ENCODE measurements at regions not wholly inside any gene's neighbourhood (a gene's known extent, or its start where the extent isn't known, plus 50 kb on each side); places are given as distances from the start of the nearest gene placed in this dataset.

DNA sequence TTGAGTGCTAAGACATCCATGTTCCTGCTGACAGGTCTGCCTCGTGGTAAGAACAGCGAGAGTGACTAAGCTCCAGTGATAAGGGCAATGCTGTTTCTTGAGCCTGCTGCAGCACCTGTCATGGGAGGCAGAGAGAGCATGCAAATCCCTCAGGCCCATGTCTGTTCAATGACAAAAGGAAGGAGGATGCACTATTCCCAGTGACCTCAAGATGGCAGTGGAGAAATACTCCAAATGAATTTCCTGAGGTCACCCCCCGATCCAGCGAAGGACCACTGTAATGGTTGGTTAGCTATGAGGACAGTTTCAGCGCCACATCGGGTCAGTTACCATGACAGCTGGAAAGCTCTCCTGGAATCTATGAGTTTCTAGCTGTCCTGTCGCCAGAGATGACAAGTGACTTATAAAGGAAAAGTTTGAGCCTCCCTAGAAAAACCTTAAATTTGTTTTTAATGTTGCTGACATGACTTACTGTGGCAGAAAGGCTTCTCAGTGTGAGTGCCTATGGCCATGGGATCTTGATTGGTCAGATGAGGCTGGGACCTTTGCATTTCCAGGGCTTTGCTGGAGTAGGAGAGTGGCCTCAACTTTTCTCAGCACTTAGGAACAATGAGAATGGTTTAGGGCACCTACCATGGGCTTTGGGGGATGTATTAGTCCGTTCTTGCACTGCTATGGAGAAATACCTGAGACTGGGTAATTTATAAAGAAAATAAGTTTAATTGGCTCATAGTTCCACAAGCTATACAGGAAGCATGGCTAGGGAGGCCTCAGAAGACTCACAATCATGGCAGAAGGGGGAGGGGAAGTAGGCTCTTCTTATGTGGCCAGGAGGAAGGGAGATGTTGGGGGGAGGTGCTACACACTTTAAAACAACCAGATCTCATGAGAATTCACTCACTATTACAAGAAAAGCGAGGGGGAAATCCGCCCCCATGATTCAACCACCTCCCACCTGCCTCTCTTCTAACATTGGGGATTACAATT, 88.0 kb upstream of the TMEM260 start:
- peaks cover 2 to 4% of the 10 kb centered on the region in 2 experiments; a peak in 2 of 4 replicates for H3K4me1 ChIP-seq (ENCODE audit: control insufficient read depth in 1 of 2, insufficient read depth in 2 of 2, low read depth in 1 of 2, low read length in 1 of 2)
- no peaks in the 10 kb centered on the region for H3K9me3 ChIP-seq
- H4K20me1 ChIP-seq (ENCODE audit: insufficient read depth): no peaks in the 10 kb centered on the region
- peaks cover 12% of the 10 kb centered on the region; the same call in 1 of the 2 replicates for H3K27me3 ChIP-seq (ENCODE audit: insufficient read depth)
- H3K4me3 ChIP-seq (ENCODE audit: low read depth in 2 of 2, low read length in 1 of 2): no peak overlapping the region; a peak in 1 of 4 replicates
- H3K9ac ChIP-seq: no peak overlapping the region
- DNase-seq: peak; percentile 39
- no peaks in the 10 kb centered on the region for H3K79me2 ChIP-seq (ENCODE audit: insufficient read depth)
- H2AFZ ChIP-seq (ENCODE audit: low read depth): no peak overlapping the region
- no peaks in the 10 kb centered on the region for H3K36me3 ChIP-seq (replicated peaks in 1 of 2; ENCODE audit: control insufficient read depth in 1 of 2, insufficient read depth in 2 of 2, low read length in 1 of 2)
- TF ChIP-seq SMC3 (IDR thresholded peaks at IDR 0.05; ENCODE audit: low read depth, low read length): peak; percentile 62
- no peak for TF ChIP-seq FOXJ3 (CRISPR knock-in tag; IDR thresholded peaks at IDR 0.05)
- TF ChIP-seq, protein P1, sequence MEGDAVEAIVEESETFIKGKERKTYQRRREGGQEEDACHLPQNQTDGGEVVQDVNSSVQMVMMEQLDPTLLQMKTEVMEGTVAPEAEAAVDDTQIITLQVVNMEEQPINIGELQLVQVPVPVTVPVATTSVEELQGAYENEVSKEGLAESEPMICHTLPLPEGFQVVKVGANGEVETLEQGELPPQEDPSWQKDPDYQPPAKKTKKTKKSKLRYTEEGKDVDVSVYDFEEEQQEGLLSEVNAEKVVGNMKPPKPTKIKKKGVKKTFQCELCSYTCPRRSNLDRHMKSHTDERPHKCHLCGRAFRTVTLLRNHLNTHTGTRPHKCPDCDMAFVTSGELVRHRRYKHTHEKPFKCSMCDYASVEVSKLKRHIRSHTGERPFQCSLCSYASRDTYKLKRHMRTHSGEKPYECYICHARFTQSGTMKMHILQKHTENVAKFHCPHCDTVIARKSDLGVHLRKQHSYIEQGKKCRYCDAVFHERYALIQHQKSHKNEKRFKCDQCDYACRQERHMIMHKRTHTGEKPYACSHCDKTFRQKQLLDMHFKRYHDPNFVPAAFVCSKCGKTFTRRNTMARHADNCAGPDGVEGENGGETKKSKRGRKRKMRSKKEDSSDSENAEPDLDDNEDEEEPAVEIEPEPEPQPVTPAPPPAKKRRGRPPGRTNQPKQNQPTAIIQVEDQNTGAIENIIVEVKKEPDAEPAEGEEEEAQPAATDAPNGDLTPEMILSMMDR (IDR thresholded peaks at IDR 0.05): peak; percentile 76
- no peak for TF ChIP-seq CHD2 (IDR thresholded peaks at IDR 0.05; ENCODE audit: low read length, partially characterized antibody)
- 0 out of 2 replicates have a peak, but pooled peaks have one; percentile 24 for TF ChIP-seq MXI1 (IDR thresholded peaks at IDR 0.05; ENCODE audit: low read depth, low read length)
- no peak for TF ChIP-seq RCOR1 (IDR thresholded peaks at IDR 0.05; ENCODE audit: low read length)
- TF ChIP-seq TEAD4 (IDR thresholded peaks at IDR 0.05; ENCODE audit: borderline replicate concordance, insufficient read depth): no peak
- TF ChIP-seq GABPA (IDR thresholded peaks at IDR 0.05; ENCODE audit: low read depth): no peak
- no peak for TF ChIP-seq RFX5 (IDR thresholded peaks at IDR 0.05; ENCODE audit: low read length)
- TF ChIP-seq TCF12 (IDR thresholded peaks at IDR 0.05): no peak
- no peak for TF ChIP-seq EP300 (IDR thresholded peaks at IDR 0.05; ENCODE audit: borderline replicate concordance in 1 of 2, low read depth in 1 of 2, low read length in 1 of 2)
- no peak for TF ChIP-seq JUND (IDR thresholded peaks at IDR 0.05)
- peak; percentile 69 for TF ChIP-seq RAD21 (IDR thresholded peaks at IDR 0.05; ENCODE audit: low read length)
- TF ChIP-seq EZH2phosphoT487 (IDR thresholded peaks at IDR 0.05; ENCODE audit: borderline replicate concordance, low read depth): no peak
- no peak for TF ChIP-seq ELF1 (IDR thresholded peaks at IDR 0.05)
- TF ChIP-seq, protein P2, sequence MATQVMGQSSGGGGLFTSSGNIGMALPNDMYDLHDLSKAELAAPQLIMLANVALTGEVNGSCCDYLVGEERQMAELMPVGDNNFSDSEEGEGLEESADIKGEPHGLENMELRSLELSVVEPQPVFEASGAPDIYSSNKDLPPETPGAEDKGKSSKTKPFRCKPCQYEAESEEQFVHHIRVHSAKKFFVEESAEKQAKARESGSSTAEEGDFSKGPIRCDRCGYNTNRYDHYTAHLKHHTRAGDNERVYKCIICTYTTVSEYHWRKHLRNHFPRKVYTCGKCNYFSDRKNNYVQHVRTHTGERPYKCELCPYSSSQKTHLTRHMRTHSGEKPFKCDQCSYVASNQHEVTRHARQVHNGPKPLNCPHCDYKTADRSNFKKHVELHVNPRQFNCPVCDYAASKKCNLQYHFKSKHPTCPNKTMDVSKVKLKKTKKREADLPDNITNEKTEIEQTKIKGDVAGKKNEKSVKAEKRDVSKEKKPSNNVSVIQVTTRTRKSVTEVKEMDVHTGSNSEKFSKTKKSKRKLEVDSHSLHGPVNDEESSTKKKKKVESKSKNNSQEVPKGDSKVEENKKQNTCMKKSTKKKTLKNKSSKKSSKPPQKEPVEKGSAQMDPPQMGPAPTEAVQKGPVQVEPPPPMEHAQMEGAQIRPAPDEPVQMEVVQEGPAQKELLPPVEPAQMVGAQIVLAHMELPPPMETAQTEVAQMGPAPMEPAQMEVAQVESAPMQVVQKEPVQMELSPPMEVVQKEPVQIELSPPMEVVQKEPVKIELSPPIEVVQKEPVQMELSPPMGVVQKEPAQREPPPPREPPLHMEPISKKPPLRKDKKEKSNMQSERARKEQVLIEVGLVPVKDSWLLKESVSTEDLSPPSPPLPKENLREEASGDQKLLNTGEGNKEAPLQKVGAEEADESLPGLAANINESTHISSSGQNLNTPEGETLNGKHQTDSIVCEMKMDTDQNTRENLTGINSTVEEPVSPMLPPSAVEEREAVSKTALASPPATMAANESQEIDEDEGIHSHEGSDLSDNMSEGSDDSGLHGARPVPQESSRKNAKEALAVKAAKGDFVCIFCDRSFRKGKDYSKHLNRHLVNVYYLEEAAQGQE (IDR thresholded peaks at IDR 0.05; ENCODE audit: low read depth, low read length): no peak
- TF ChIP-seq MEF2A (IDR thresholded peaks at IDR 0.05; ENCODE audit: borderline replicate concordance, low read depth): no peak
- TF ChIP-seq RXRA (IDR thresholded peaks at IDR 0.05; ENCODE audit: borderline replicate concordance, low read depth): no peak
- TF ChIP-seq, protein P3, sequence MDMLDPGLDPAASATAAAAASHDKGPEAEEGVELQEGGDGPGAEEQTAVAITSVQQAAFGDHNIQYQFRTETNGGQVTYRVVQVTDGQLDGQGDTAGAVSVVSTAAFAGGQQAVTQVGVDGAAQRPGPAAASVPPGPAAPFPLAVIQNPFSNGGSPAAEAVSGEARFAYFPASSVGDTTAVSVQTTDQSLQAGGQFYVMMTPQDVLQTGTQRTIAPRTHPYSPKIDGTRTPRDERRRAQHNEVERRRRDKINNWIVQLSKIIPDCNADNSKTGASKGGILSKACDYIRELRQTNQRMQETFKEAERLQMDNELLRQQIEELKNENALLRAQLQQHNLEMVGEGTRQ (IDR thresholded peaks at IDR 0.05; ENCODE audit: borderline replicate concordance, low read depth, low read length): no peak
- TF ChIP-seq, protein P4, sequence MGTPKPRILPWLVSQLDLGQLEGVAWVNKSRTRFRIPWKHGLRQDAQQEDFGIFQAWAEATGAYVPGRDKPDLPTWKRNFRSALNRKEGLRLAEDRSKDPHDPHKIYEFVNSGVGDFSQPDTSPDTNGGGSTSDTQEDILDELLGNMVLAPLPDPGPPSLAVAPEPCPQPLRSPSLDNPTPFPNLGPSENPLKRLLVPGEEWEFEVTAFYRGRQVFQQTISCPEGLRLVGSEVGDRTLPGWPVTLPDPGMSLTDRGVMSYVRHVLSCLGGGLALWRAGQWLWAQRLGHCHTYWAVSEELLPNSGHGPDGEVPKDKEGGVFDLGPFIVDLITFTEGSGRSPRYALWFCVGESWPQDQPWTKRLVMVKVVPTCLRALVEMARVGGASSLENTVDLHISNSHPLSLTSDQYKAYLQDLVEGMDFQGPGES (IDR thresholded peaks at IDR 0.05; ENCODE audit: low read depth, low read length): no peak
- no peak for TF ChIP-seq TAF1 (IDR thresholded peaks at IDR 0.05; ENCODE audit: borderline replicate concordance, low read depth, low read length)
- TF ChIP-seq SIN3A (IDR thresholded peaks at IDR 0.05; ENCODE audit: borderline replicate concordance, low read depth, low read length): no peak
- TF ChIP-seq NFIC (IDR thresholded peaks at IDR 0.05; ENCODE audit: borderline replicate concordance): no peak
- peak overlapping the region; percentile 66 for H3K4me2 ChIP-seq
- WGBS (ENCODE audit: low lambda C conversion rate): 6% methylated on average over 8 of the region's 10 CpGs
- H3F3A ChIP-seq (replicated peaks; ENCODE audit: insufficient read depth): no peaks in the 10 kb centered on the region
- no peaks in the 10 kb centered on the region for H3K9me2 ChIP-seq
- H3K27ac ChIP-seq (ENCODE audit: low read depth in 2 of 2, low read length in 1 of 2): no peak overlapping the region
- CTCF ChIA-PET: interaction anchor here (0.6 to 3.6 kb wide), 42 partner anchors 9 to 1590 kb away, joined by 3 to 74 read pairs (median 4); no protein-coding TSS in a partner anchor
- POLR2A ChIA-PET: no interaction called here

Measured in SK-N-SH (cell line).